ENCODE measurements at regions not wholly inside any gene's neighbourhood (a gene's known extent, or its start where the extent isn't known, plus 50 kb on each side); places are given as distances from the start of the nearest gene placed in this dataset.

DNA sequence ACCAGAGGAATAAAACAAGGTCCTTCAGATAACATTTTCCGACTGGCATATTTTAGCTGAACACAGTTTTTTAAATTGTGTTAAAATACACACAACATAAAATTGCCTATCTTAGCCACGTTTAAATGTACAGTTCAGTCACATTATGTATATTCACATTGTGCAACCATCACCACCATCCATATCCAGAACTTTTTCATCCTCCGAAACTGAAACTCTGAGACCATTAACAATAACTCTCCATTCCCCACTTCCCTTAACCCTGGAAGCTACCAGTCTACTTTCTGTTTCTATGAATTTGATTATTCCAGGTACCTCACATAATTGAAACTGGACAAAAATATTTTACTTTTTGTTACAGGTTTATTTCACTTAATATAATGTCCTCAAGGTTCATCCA lies 213.3 kb downstream of the ETS1 start:
- RAD21 ChIA-PET (ENCODE audit: unreplicated experiment), result interaction anchor here (0.7 kb wide), 1 partner anchor 11 kb away, joined by 3 read pairs; no protein-coding TSS in a partner anchor
- Histone ChIP-seq H3K79me2 (ENCODE audit: control insufficient read depth, insufficient read depth, low read length) (no peaks in the 10 kb centered on the region), H3K4me2 (ENCODE audit: control insufficient read depth, insufficient read depth) (no peak overlapping the region), H3K36me3 (ENCODE audit: control insufficient read depth in 2 of 2, insufficient read depth in 2 of 2, low read length in 1 of 2) (no peaks in the 10 kb centered on the region), H3K9ac (ENCODE audit: control insufficient read depth, insufficient read depth, low read length) (no peak overlapping the region), H4K20me1 (ENCODE audit: control insufficient read depth, insufficient read depth) (no peaks in the 10 kb centered on the region), H3K27me3 (replicated peaks in 1 of 2; ENCODE audit: control insufficient read depth in 2 of 2, insufficient read depth in 2 of 2, low read length in 1 of 2) (no peaks in the 10 kb centered on the region), H3K4me1 (ENCODE audit: control insufficient read depth, insufficient read depth, low read length) (no peaks in the 10 kb centered on the region), H2AFZ (ENCODE audit: control insufficient read depth, low read depth, low read length) (no peak overlapping the region), H3K9me3 (replicated peaks; ENCODE audit: control insufficient read depth, insufficient read depth, low read length) (no peaks in the 10 kb centered on the region), H3K4me3 (no peak overlapping the region), H3K27ac (ENCODE audit: control insufficient read depth, insufficient read depth) (no peak overlapping the region)
- intact Hi-C loops (cut with micrococcal nuclease; ENCODE audit: unreplicated experiment) (no loop called here), in situ Hi-C loops (cut with MboI) (no loop called here)
- ATAC-seq (no peak), FAIRE-seq (no peak), DNase-seq (ENCODE audit: low read depth, low spot score) (no peak)
- TF ChIP-seq CHD4 (IDR thresholded peaks at IDR 0.05), result no peak
- TF ChIP-seq, protein P1, sequence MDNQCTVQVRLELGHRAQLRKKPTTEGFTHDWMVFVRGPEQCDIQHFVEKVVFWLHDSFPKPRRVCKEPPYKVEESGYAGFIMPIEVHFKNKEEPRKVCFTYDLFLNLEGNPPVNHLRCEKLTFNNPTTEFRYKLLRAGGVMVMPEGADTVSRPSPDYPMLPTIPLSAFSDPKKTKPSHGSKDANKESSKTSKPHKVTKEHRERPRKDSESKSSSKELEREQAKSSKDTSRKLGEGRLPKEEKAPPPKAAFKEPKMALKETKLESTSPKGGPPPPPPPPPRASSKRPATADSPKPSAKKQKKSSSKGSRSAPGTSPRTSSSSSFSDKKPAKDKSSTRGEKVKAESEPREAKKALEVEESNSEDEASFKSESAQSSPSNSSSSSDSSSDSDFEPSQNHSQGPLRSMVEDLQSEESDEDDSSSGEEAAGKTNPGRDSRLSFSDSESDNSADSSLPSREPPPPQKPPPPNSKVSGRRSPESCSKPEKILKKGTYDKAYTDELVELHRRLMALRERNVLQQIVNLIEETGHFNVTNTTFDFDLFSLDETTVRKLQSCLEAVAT (IDR thresholded peaks at IDR 0.05), result no peak
- TF ChIP-seq, protein P2, sequence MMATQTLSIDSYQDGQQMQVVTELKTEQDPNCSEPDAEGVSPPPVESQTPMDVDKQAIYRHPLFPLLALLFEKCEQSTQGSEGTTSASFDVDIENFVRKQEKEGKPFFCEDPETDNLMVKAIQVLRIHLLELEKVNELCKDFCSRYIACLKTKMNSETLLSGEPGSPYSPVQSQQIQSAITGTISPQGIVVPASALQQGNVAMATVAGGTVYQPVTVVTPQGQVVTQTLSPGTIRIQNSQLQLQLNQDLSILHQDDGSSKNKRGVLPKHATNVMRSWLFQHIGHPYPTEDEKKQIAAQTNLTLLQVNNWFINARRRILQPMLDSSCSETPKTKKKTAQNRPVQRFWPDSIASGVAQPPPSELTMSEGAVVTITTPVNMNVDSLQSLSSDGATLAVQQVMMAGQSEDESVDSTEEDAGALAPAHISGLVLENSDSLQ (IDR thresholded peaks at IDR 0.05), result no peak
- TF ChIP-seq HCFC1 (IDR thresholded peaks at IDR 0.05; ENCODE audit: low read length), result no peak
- TF ChIP-seq ASH2L (IDR thresholded peaks at IDR 0.05; ENCODE audit: borderline replicate concordance, low read depth), result no peak
- TF ChIP-seq NR2C1 (IDR thresholded peaks at IDR 0.05), result no peak
- TF ChIP-seq NRF1 (conservative IDR thresholded peaks at IDR 0.05; ENCODE audit: low read depth, low read length), result no peak
- TF ChIP-seq ESRRA (IDR thresholded peaks at IDR 0.05; ENCODE audit: low read length), result no peak
- no peak for TF ChIP-seq ZSCAN29 (IDR thresholded peaks at IDR 0.05)
- POLR2A ChIA-PET, result no interaction called here
- 84% methylated on average over 3 of the region's 3 CpGs for WGBS (ENCODE audit: insufficient coverage, insufficient replicate concordance, low lambda C conversion rate, missing lambda C conversion rate)
- CTCF ChIA-PET, result no interaction called here
- SMC1A ChIA-PET (ENCODE audit: uncharacterized antibody, unreplicated experiment), result interaction anchor here (1.1 to 1.2 kb wide), 2 partner anchors 32 to 254 kb away, joined by 3 read pairs; no protein-coding TSS in a partner anchor
- no TSS peak for BruUV-seq (replicated peaks)

Measured in GM12878 (cell line).